Stimulated activated CD4-positive, alpha-beta T cell treated with anti-CD3 and anti-CD28 coated beads, Interleukin-4, amount 100 ng/mL, for 24 hours (primary cell): ENCODE measurements at regions not wholly inside any gene's neighbourhood (a gene's known extent, or its start where the extent isn't known, plus 50 kb on each side); places are given as distances from the start of the nearest gene placed in this dataset.
"Not testable (repeated sequence)": the region's sequence is repeated elsewhere in the genome, so short reads cannot be mapped to it uniquely, and the experiment has no call there.

Experiments
- DNase-seq: peaks from one replicate; pipeline ENCODE4 v3.0.0-alpha.2; 2020

DNA sequence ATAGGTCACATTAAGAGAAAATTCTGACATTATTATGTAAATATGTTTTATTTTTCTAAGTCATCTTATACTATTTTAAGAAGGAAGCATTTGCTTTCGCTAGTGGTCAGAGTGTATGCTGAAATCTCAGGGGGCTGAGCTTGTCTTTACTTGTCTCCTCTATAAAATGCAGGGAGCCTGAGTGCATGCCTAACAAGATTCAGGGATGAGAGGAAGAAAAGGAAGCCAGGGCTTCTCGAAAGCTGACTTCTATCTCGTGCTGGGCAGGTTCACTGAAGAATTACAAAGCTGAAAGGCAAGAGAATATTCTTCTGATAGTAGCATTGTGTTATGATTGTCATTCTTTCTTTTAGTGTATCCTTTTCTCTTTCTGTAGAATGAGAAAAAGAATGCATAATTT, 467.4 kb downstream of the SOX11 start:
- no peak for DNase-seq

- no peak for DNase-seq
Measured at GRCh38 chr2:6163932-6164331, 471.7 kb downstream of the SOX11 start.

- no peak for DNase-seq
Measured at GRCh38 chr2:6164986-6165747, 473.0 kb downstream of the SOX11 start.

DNA sequence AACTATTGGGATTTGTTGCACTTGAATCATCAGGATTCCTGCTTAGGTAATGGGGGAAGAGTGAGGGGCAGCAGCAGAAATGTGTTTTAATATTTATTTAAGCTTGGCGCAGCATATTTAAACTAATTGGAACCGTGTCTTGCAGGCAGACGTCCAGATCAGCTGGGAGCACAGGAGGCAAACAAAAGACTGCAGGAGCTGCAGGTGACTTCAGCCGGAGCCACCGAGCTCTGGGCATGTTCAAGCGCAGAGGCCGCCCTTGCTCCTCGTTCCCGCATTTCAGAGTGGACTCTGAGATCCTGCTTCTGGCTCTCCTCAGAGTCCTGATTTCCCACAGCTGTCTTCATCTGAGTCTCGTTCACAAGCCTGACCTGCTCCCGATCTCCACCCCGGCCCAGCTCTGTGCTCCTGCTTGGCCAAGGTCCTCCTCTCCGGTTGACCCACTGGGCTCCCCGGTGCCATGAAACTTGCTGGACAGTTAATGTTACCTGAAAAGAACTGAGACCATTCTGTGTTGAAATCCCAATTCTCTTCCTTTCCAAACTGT, 475.5 kb downstream of the SOX11 start:
- no peak for DNase-seq

GRCh38 chr2:6168485-6168884, 476.3 kb downstream of the SOX11 start:
- DNase-seq, result no peak

GRCh38 chr2:6171294-6171693, 479.1 kb downstream of the SOX11 start:
- DNase-seq, result no peak

GRCh38 chr2:6177811-6178210, 485.6 kb downstream of the SOX11 start:
- no peak for DNase-seq

DNA sequence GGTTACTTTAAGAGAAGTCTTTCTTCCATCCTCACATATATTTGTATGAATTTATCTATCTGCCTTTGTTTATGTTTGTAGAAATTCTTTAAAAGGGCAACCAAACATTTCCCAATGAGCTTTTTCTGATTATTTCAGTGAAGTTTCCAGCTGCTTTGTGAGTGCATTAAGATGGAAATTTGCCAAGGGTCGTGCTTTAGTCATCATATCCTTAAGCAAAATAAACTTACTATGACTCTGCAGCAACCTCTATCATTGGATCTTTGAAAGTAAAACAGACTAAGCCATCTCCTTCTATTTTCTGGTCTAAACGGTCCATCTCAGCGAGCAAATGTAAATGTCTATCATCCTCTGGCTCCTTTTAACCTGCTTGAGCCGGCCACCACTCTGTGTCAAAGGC, 489.3 kb downstream of the SOX11 start:
- no peak for DNase-seq

DNA sequence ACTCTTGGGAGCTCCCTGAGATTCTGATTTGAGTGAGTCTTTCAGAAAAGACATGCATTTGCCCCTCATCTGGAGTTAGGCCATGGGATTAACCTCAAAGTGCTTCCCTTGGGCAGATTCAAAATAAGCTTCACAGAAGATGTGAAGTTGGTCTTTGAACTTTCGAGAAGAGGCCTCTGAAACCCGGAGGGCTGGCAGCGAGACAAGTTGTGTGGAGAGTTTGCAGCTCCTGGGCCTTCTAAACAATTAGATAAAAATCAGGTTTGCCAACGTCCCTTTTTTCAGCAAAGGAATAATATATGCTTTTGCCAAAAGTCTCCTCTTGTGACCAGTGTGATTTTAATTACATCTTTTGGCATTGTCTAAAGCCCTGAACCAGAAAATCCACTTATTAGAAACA, 489.7 kb downstream of the SOX11 start:
- DNase-seq, result no peak

GRCh38 chr2:6183226-6183625, 491.0 kb downstream of the SOX11 start:
- no peak for DNase-seq

DNA sequence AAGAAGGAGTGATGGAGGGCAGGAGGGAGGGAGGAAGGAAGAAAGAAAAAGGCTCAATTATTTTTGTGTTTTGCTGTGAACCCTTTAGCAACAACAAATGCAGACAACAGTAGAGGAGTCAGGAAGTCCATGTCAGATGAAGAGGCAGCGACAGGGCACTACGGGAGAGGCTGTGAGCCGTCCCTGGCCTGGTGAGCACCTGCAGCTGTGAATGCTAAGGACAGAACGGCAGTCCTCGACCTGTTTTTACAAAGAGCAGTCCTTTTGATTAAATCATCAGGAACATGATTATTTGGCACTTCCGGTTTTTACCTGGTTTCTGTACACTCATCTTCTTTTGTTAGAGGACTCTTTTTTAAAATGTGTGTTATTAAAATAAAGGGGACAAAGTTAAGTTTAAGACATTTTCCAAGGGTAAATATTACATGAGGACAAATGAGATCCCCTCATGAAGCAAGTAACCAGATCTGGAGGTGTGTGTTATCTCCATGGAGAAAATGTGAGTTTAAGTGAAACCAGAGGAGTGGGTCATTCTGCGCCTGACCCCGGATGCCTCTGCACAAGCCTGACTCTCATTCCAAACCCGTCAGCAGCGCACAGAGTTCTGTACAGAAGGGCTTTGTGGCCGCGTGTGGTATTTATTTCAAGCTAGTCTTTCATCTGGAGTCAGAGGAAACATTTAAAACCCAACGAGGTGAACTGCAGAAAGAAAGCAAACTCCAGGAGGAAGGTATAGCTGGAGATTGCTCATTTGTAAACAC, 492.5 kb downstream of the SOX11 start:
- no peak for DNase-seq

DNA sequence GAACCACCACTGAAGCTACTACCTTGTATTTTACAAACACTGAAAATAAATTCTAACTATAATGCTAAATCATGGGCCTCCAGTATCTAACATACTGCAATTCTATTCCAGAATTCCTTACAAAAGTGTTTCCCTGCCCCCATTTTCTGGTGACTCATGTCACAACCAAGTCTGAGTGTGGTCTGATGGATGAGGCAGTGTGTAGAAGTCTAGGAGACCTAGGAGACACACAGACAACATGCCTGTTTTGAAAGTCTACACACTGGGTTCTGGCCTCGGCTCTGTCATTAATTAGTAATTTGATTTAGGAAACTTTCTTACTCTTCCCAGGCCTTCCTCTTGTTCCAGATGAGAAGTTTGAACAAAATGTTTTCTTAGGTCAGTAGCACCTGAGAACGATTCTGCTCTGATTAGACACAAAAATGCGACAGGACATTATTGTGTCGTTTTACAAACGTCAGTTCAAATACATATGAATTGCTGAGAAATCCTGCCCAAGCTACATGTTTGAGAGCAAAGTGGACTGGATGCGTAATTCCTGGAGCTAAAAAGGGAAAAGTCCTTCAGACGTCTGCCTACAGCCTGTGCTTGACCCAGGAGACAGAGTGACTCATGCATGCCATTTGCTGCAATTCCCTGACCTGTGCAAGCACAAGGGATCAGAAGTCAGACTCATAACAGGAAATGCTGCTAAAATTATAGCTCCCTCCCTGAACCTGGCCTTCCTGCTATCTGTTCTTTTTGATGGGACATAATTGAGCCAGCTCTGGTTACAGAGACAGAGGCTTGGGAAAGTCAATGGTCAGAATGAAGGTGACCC, 494.4 kb downstream of the SOX11 start:
- DNase-seq, result no peak

DNA sequence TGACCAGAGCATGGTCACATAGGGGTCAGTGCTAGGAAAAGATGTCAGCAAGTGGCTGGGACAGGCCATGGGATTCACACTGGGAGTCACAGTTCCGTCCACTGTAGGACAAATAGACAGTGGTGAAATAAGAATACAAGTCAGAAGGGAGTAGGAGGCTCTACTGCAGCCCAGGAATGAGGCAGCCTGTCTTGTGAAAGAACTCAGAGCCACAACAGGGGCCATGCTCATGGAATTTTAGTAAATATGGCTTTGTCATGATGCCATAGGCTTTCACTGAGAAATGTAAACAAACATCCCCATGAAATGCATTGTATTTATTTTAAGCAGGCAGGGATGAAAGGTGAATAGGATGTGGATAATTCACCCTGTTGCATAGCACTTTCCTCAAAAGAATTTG, 504.3 kb downstream of the SOX11 start:
- DNase-seq, result no peak

- not testable (repeated sequence) for DNase-seq
Measured at GRCh38 chr2:6198370-6198919, 506.3 kb downstream of the SOX11 start.

DNA sequence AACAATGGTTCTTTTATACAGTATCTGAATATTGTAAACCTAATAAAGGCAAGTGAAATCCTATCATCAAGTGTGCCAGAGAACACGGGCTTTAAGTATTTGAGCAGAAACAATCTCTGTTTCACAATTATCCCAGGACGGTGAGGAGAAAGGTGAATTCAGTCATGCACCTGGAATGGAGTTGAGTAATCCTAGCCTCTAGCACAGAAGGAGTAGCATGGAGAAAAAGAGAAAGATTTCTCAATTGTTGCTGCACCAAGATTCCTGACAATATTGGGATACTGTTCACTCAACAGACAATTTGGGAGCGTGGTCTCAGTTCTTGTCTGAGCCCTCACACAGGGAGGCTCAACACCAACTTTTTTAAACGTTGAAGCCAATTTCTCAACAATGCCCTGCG, 510.6 kb downstream of the SOX11 start:
- DNase-seq, result no peak

- no peak for DNase-seq
Measured at GRCh38 chr2:6203291-6203959, 511.2 kb downstream of the SOX11 start.

DNA sequence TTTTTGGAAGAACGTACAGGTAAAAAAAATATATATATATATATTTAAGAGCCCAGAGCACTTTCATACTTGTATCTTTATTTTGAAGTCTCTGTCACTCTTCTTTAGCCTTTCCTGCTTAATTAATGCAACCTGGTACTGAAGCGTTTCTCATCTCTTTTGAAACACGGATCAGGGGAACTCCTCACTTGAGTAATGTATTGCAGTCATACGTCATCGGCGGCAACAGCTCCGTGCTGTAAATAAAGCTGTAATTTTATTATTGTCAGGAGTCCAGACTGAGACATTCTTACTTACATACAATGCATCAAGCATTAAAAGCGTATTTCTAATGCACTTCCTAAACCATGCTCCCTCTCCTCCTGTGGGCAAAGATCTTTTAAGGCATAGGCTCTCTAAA, 514.7 kb downstream of the SOX11 start:
- DNase-seq, result no peak

DNA sequence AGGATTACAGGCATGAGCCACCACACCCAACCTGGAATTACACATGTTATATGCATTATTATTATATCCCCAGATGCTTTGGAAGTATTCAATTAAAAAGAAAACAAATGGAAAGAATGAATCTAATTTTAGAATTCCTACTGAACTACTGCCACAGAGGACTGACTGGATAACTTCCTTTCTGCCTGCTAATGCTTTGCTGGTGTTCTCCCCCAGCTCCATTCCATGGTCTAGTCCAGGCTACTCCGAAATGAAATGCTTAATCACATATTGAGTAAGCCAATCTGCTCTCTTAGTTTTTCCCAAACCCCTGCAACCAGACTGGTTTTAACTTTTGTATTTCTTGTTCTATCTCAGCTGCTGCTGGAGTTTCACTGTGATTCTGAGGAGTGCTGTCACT, 519.1 kb downstream of the SOX11 start:
- DNase-seq, result no peak

DNA sequence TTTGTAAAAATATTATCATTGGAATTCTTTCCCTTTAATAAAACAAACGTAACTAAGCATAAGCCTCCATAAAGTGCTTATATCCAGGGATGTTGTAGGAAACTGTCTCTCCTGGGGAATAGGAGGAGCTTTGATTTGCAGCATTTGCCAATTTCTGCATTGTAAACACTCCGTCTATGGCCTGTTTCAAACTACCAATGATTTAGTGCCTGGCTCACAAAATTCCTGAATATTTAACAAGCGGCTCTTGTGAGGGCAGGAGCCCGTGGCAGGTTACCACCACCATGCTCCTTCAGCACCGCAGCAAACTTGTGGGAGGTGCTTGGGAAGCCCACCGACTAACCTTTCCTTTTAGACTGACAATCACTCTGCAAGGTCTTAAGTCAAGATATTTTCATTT, 520.3 kb downstream of the SOX11 start:
- DNase-seq, result no peak

GRCh38 chr2:6213056-6213780, 521.0 kb downstream of the SOX11 start:
- DNase-seq, result no peak

GRCh38 chr2:6214471-6214870, 522.3 kb downstream of the SOX11 start:
- no peak for DNase-seq

DNA sequence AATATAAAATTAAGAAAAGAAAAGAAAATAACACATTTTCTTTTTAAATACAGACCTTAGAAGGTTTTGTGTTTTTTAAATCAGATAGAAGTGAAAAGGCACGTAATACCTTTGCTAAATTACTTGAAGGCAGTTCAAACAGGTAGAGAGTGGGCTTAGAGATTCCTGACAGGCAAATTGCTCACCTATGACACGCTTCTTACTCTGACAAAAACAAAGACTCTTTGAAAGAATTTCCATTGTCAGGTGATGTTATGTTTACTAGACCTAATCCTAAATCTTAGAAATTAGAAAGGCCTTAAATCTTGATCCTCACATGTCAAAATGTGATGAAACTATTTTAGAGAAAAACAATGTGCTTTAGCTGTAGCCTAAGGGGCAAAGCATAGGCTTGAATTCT, 522.9 kb downstream of the SOX11 start:
- DNase-seq, result no peak
